ENCODE measurements at regions not wholly inside any gene's neighbourhood (a gene's known extent, or its start where the extent isn't known, plus 50 kb on each side); places are given as distances from the start of the nearest gene placed in this dataset.

- Histone ChIP-seq H3K4me3 (ENCODE audit: insufficient read depth, low read length, poor library complexity, severe bottlenecking) (no peak overlapping the region), H4K20me1 (ENCODE audit: low read depth, low read length) (no peaks in the 10 kb centered on the region), H3K9me2 (replicated peaks; ENCODE audit: insufficient read depth, low read length) (no peaks in the 10 kb centered on the region), H3F3A (ENCODE audit: insufficient read depth) (no peaks in the 10 kb centered on the region), H2AFZ (ENCODE audit: low read depth, low read length, severe bottlenecking) (no peak overlapping the region), H3K27ac (ENCODE audit: low read depth, low read length) (no peak overlapping the region), H3K4me2 (ENCODE audit: low read depth, low read length, poor library complexity, severe bottlenecking) (no peak overlapping the region), H3K9ac (ENCODE audit: low read length) (no peak overlapping the region), H3K79me2 (ENCODE audit: insufficient read depth, low read length) (no peaks in the 10 kb centered on the region), H3K36me3 (ENCODE audit: low read length) (peaks cover 3% of the 10 kb centered on the region; the same call in 1 of the 2 replicates), H3K27me3 (ENCODE audit: low read length) (no peaks in the 10 kb centered on the region), H3K9me3 (ENCODE audit: insufficient read depth, low read length) (peaks cover 4% of the 10 kb centered on the region; the same call in 1 of the 2 replicates)
- TF ChIP-seq EZH2phosphoT487 (conservative IDR thresholded peaks at IDR 0.05; ENCODE audit: low read length) (no peak), CTCF (IDR thresholded peaks at IDR 0.05; ENCODE audit: insufficient read depth, low read length, poor library complexity, severe bottlenecking) (no peak)
These were observed 317.3 kb upstream of the ARPP21 start for GRCh38 chr3:35322070-35322469.

GRCh38 chr3:35335703-35336102 lies 303.6 kb upstream of the ARPP21 start:
- H3K36me3 ChIP-seq (ENCODE audit: low read length) = peaks cover 4% of the 10 kb centered on the region; the same call in 1 of the 2 replicates
- H3K9me3 ChIP-seq (ENCODE audit: insufficient read depth, low read length) = no peaks in the 10 kb centered on the region; the same call in 1 of the 2 replicates
- no peak overlapping the region for H3K9ac ChIP-seq (ENCODE audit: low read length)
- H2AFZ ChIP-seq (ENCODE audit: low read depth, low read length, severe bottlenecking) = no peak overlapping the region
- no peaks in the 10 kb centered on the region for H3K79me2 ChIP-seq (ENCODE audit: insufficient read depth, low read length)
- H3K27ac ChIP-seq (ENCODE audit: low read depth, low read length) = no peak overlapping the region
- no peaks in the 10 kb centered on the region for H3K27me3 ChIP-seq (ENCODE audit: low read length)
- H4K20me1 ChIP-seq (ENCODE audit: low read depth, low read length) = no peaks in the 10 kb centered on the region
- no peak overlapping the region for H3K4me2 ChIP-seq (ENCODE audit: low read depth, low read length, poor library complexity, severe bottlenecking)
- no peak for TF ChIP-seq EZH2phosphoT487 (conservative IDR thresholded peaks at IDR 0.05; ENCODE audit: low read length)
- H3F3A ChIP-seq (ENCODE audit: insufficient read depth) = no peaks in the 10 kb centered on the region
- no peak overlapping the region for H3K4me3 ChIP-seq (ENCODE audit: insufficient read depth, low read length, poor library complexity, severe bottlenecking)
- no peaks in the 10 kb centered on the region for H3K9me2 ChIP-seq (replicated peaks; ENCODE audit: insufficient read depth, low read length)

- H2AFZ ChIP-seq (ENCODE audit: low read depth, low read length, severe bottlenecking) = no peak overlapping the region
- no peak overlapping the region for H3K4me2 ChIP-seq (ENCODE audit: low read depth, low read length, poor library complexity, severe bottlenecking)
- TF ChIP-seq CTCF (IDR thresholded peaks at IDR 0.05; ENCODE audit: insufficient read depth, low read length, poor library complexity, severe bottlenecking) (no peak), EZH2phosphoT487 (conservative IDR thresholded peaks at IDR 0.05; ENCODE audit: low read length) (no peak)
- no peak overlapping the region for H3K27ac ChIP-seq (ENCODE audit: low read depth, low read length)
- H3K4me3 ChIP-seq (ENCODE audit: insufficient read depth, low read length, poor library complexity, severe bottlenecking) = no peak overlapping the region
- no peaks in the 10 kb centered on the region for H3K27me3 ChIP-seq (ENCODE audit: low read length)
- no peaks in the 10 kb centered on the region for H4K20me1 ChIP-seq (ENCODE audit: low read depth, low read length)
- no peaks in the 10 kb centered on the region for H3K9me3 ChIP-seq (ENCODE audit: insufficient read depth, low read length)
- H3K9ac ChIP-seq (ENCODE audit: low read length) = no peak overlapping the region
- no peaks in the 10 kb centered on the region for H3K36me3 ChIP-seq (ENCODE audit: low read length)
- H3F3A ChIP-seq (ENCODE audit: insufficient read depth) = no peaks in the 10 kb centered on the region
- no peaks in the 10 kb centered on the region for H3K79me2 ChIP-seq (ENCODE audit: insufficient read depth, low read length)
- no peaks in the 10 kb centered on the region for H3K9me2 ChIP-seq (replicated peaks; ENCODE audit: insufficient read depth, low read length)
These were observed 302.7 kb upstream of the ARPP21 start for GRCh38 chr3:35336601-35337000.

- Histone ChIP-seq H3K9me3 (ENCODE audit: insufficient read depth, low read length) (no peaks in the 10 kb centered on the region), H3K36me3 (ENCODE audit: low read length) (no peaks in the 10 kb centered on the region), H3K4me3 (ENCODE audit: insufficient read depth, low read length, poor library complexity, severe bottlenecking) (no peak overlapping the region)
These were observed 301.1 kb upstream of the ARPP21 start for GRCh38 chr3:35338186-35338585.

More at GRCh38 chr3:35338186-35338585, 301.1 kb upstream of the ARPP21 start:
- Histone ChIP-seq H3K9ac (ENCODE audit: low read length) (no peak overlapping the region), H3K27me3 (ENCODE audit: low read length) (no peaks in the 10 kb centered on the region), H4K20me1 (ENCODE audit: low read depth, low read length) (no peaks in the 10 kb centered on the region), H3K27ac (ENCODE audit: low read depth, low read length) (no peak overlapping the region), H3K4me2 (ENCODE audit: low read depth, low read length, poor library complexity, severe bottlenecking) (no peak overlapping the region), H2AFZ (ENCODE audit: low read depth, low read length, severe bottlenecking) (peak overlapping the region; percentile 11), H3K79me2 (ENCODE audit: insufficient read depth, low read length) (no peaks in the 10 kb centered on the region), H3K9me2 (replicated peaks; ENCODE audit: insufficient read depth, low read length) (no peaks in the 10 kb centered on the region), H3F3A (ENCODE audit: insufficient read depth) (no peaks in the 10 kb centered on the region)
- no peak for TF ChIP-seq CTCF (IDR thresholded peaks at IDR 0.05; ENCODE audit: insufficient read depth, low read length, poor library complexity, severe bottlenecking)
- no peak for TF ChIP-seq EZH2phosphoT487 (conservative IDR thresholded peaks at IDR 0.05; ENCODE audit: low read length)
